C4-2B (cell line): ENCODE measurements at regions not wholly inside any gene's neighbourhood (a gene's known extent, or its start where the extent isn't known, plus 50 kb on each side); places are given as distances from the start of the nearest gene placed in this dataset.

ENCODE experiments used
- CTCF ChIP-seq: fragments of 450-650 bp; conservative IDR thresholded peaks from 2 replicates; pipeline ENCODE4 v1.5.1; 2017; ENCODE audit warnings: mild to moderate bottlenecking
- ZFX ChIP-seq: fragments of 450-650 bp; IDR thresholded peaks from 2 replicates; pipeline ENCODE4 v1.6.1; 2017

DNA sequence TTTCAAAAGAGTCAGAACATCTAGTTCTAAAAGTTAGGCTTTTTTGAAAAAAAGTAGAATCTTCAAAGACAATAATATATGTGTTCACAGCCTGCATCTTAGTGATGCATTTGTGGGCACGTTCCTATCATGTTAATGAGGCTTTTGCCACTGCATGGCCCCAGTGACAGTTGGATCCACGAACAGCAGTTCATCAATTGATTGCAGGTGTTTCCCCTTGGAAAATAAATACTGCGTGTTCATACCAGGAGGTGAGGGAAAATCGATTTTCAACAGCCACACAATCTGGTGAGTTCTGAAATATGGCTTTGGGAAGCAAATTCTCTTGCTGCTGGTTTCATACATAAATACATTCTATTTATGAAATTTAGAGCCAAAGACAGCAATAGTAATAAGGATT is 343.8 kb upstream of the SLC10A2 start:
- TF ChIP-seq CTCF (no peak), ZFX (no peak)
